WTC11 (cell line): ENCODE measurements at regions not wholly inside any gene's neighbourhood (a gene's known extent, or its start where the extent isn't known, plus 50 kb on each side); places are given as distances from the start of the nearest gene placed in this dataset.

ENCODE experiments used
- AFF4 ChIP-seq: sonication (generic); formaldehyde crosslinking; IDR thresholded peaks from 2 replicates; pipeline ENCODE4 v1.8.1; 2023; ENCODE audit warnings: mild to moderate bottlenecking, missing genetic modification reagents, borderline replicate concordance
- CTCF ChIP-seq: fragments of 200-600 bp; IDR thresholded peaks from 2 replicates; pipeline ENCODE4 v1.8.0; 2022; ENCODE audit warnings: antibody characterized with exemption
- FOXK1 ChIP-seq: sonication (generic); formaldehyde crosslinking; IDR thresholded peaks from 2 replicates; pipeline ENCODE4 v1.8.0; 2022; ENCODE audit warnings: mild to moderate bottlenecking, moderate library complexity, missing genetic modification reagents
- FOXP1 ChIP-seq: sonication (generic); formaldehyde crosslinking; IDR thresholded peaks from 2 replicates; pipeline ENCODE4 v1.8.0; 2022; ENCODE audit warnings: missing genetic modification reagents, mild to moderate bottlenecking, moderate library complexity, borderline replicate concordance
- IRF2 ChIP-seq: sonication (generic); formaldehyde crosslinking; IDR thresholded peaks from 2 replicates; pipeline ENCODE4 v1.8.0; 2022; ENCODE audit warnings: low read depth, missing genetic modification reagents, borderline replicate concordance
- MAX ChIP-seq: sonication (generic); formaldehyde crosslinking; IDR thresholded peaks from 2 replicates; pipeline ENCODE4 v1.8.0; 2022; ENCODE audit warnings: mild to moderate bottlenecking, missing genetic modification reagents
- PREB ChIP-seq: sonication (generic); formaldehyde crosslinking; IDR thresholded peaks from 2 replicates; pipeline ENCODE4 v1.8.1; 2022; ENCODE audit warnings: mild to moderate bottlenecking, missing genetic modification reagents, moderate library complexity, borderline replicate concordance
- USF2 ChIP-seq: sonication (generic); formaldehyde crosslinking; IDR thresholded peaks from 2 replicates; pipeline ENCODE4 v1.8.1; 2023; ENCODE audit warnings: mild to moderate bottlenecking, missing genetic modification reagents, moderate library complexity
- ZNF121 ChIP-seq: sonication (generic); formaldehyde crosslinking; IDR thresholded peaks from 2 replicates; pipeline ENCODE4 v1.8.0; 2023; ENCODE audit warnings: missing genetic modification reagents
- ZNF138 ChIP-seq: sonication (generic); formaldehyde crosslinking; conservative IDR thresholded peaks from 2 replicates; pipeline ENCODE4 v1.8.1; 2022; ENCODE audit warnings: mild to moderate bottlenecking, moderate library complexity, missing genetic modification reagents

- no peak for TF ChIP-seq MAX (CRISPR knock-in tag)
- no peak for TF ChIP-seq ZNF121 (CRISPR knock-in tag)
- no peak for TF ChIP-seq CTCF
- TF ChIP-seq AFF4 (CRISPR knock-in tag): no peak
- no peak for TF ChIP-seq IRF2 (CRISPR knock-in tag)
- no peak for TF ChIP-seq PREB
- no peak for TF ChIP-seq ZNF138 (CRISPR knock-in tag)
- no peak for TF ChIP-seq FOXK1 (CRISPR knock-in tag)
- no peak for TF ChIP-seq FOXP1 (CRISPR knock-in tag)
- TF ChIP-seq USF2: no peak
These were observed 202.6 kb upstream of the STEAP4 start for GRCh38 chr7:88509341-88509740.
